Testis (tissue), 2 donors: ENCODE measurements at regions not wholly inside any gene's neighbourhood (a gene's known extent, or its start where the extent isn't known, plus 50 kb on each side); places are given as distances from the start of the nearest gene placed in this dataset.

ENCODE experiments used
- DNase-seq: peaks from one replicate; pipeline ENCODE4 v3.0.0-alpha.2; 2019
- H3K27ac ChIP-seq, 2 donors: fragments of 200-600 bp; sonication (generic); one replicate each; pipeline ENCODE4 v1.5.1; 2019
- H3K27me3 ChIP-seq: fragments of 200-600 bp; sonication (generic); one replicate; pipeline ENCODE4 v1.5.1; 2019
- H3K36me3 ChIP-seq: fragments of 200-600 bp; sonication (generic); one replicate; pipeline ENCODE4 v1.5.1; 2017; ENCODE audit warnings: low read depth; ENCODE audit errors: missing control alignments
- H3K4me1 ChIP-seq: fragments of 200-600 bp; sonication (generic); one replicate; pipeline ENCODE4 v1.5.1; 2019
- H3K4me3 ChIP-seq, 2 donors: fragments of 200-600 bp; sonication (generic); one replicate each; pipeline ENCODE4 v1.5.1; 2017 to 2019
- H3K9me3 ChIP-seq: fragments of 200-600 bp; sonication (generic); one replicate; pipeline ENCODE4 v1.5.1; 2017
- CTCF ChIP-seq, 3 experiments: fragments of 450-650 bp in 2 of 3; fragments of 200-600 bp in 1 of 3; sonication (generic) in 1 of 3; IDR thresholded peaks; one replicate each; pipeline ENCODE4 v1.5.1; 2016 to 2019; ENCODE audit warnings: antibody characterized with exemption in 3 of 3, mild to moderate bottlenecking in 2 of 3, moderate library complexity in 1 of 3
- POLR2A ChIP-seq: fragments of 450-650 bp; IDR thresholded peaks from one replicate; pipeline ENCODE4 v1.6.1; 2017; ENCODE audit warnings: antibody characterized with exemption, mild to moderate bottlenecking, moderate library complexity
- WGBS, 2 donors: methylation state at CpG; one replicate each; pipeline ENCODE4 v1.1.5; 2018; 5-methylcytosine and 5-hydroxymethylcytosine counted together
- intact Hi-C: fragments of 100-400 bp; cut with DNase I; formaldehyde crosslinking; loops from one replicate; pipeline ENCODE4 v1.15.1; 2023; ENCODE audit warnings: low total_unique reads

- no peak for DNase-seq
- intact Hi-C loops = no loop called here
- H3K36me3 ChIP-seq = no peaks in the 10 kb centered on the region
- 82 to 91% methylated on average over 8 of the region's 8 CpGs for WGBS, 2 donors
- no peaks in the 10 kb centered on the region for H3K9me3 ChIP-seq
- no peak overlapping the region for H3K27ac ChIP-seq
- H3K4me3 ChIP-seq = no peak overlapping the region
- peaks cover 5% of the 10 kb centered on the region for H3K4me1 ChIP-seq
- H3K27me3 ChIP-seq = no peaks in the 10 kb centered on the region
- no peak for TF ChIP-seq CTCF (IDR thresholded peaks at IDR 0.05)
- no peak for TF ChIP-seq POLR2A
These were observed 140.3 kb upstream of the SFSWAP start for GRCh38 chr12:131570596-131570995.

- intact Hi-C loops = no loop called here
- Histone ChIP-seq H3K4me3 (no peak overlapping the region), H3K27ac (no peak overlapping the region), H3K4me1 (peaks cover 5% of the 10 kb centered on the region), H3K9me3 (no peaks in the 10 kb centered on the region), H3K27me3 (no peaks in the 10 kb centered on the region), H3K36me3 (no peaks in the 10 kb centered on the region)
- TF ChIP-seq POLR2A = no peak
- no peak for DNase-seq
- whole genome bisulfite sequencing, 2 donors = 42 to 74% methylated on average over 4 to 6 of the region's 6 CpGs
These were observed 139.1 kb upstream of the SFSWAP start for GRCh38 chr12:131571827-131572226.

- no peaks in the 10 kb centered on the region for H3K27me3 ChIP-seq
- WGBS, 2 donors = 87 to 94% methylated on average over 14 to 15 of the region's 15 CpGs
These were observed 138.3 kb upstream of the SFSWAP start for GRCh38 chr12:131572626-131573025.

GRCh38 chr12:131573631-131574394 is 137.1 kb upstream of the SFSWAP start:
- intact Hi-C loops = no loop called here
- Histone ChIP-seq H3K9me3 (no peaks in the 10 kb centered on the region), H3K4me3 (no peak overlapping the region), H3K36me3 (no peaks in the 10 kb centered on the region), H3K4me1 (peaks cover 5% of the 10 kb centered on the region), H3K27me3 (no peaks in the 10 kb centered on the region), H3K27ac (no peak overlapping the region)
- no peak for TF ChIP-seq POLR2A
- TF ChIP-seq CTCF (IDR thresholded peaks at IDR 0.05) = no peak
- peak; percentile 20 for DNase-seq
- WGBS, 2 donors = 77 to 80% methylated on average over 23 to 26 of the region's 26 CpGs

More at GRCh38 chr12:131572626-131573025, 138.3 kb upstream of the SFSWAP start:
- intact Hi-C loops = no loop called here
- H3K36me3 ChIP-seq = no peaks in the 10 kb centered on the region
- H3K27ac ChIP-seq = no peak overlapping the region
- TF ChIP-seq CTCF (IDR thresholded peaks at IDR 0.05) (no peak), POLR2A (no peak)
- H3K9me3 ChIP-seq = no peaks in the 10 kb centered on the region
- DNase-seq = no peak
- H3K4me3 ChIP-seq = no peak overlapping the region
- H3K4me1 ChIP-seq = peaks cover 5% of the 10 kb centered on the region

GRCh38 chr12:131574395-131574771 is 136.5 kb upstream of the SFSWAP start:
- no peak overlapping the region for H3K27ac ChIP-seq
- no peak for DNase-seq
- TF ChIP-seq POLR2A (no peak), CTCF (IDR thresholded peaks at IDR 0.05) (no peak)
- intact Hi-C loops = no loop called here
- H3K4me1 ChIP-seq = peaks cover 5% of the 10 kb centered on the region
- H3K27me3 ChIP-seq = no peaks in the 10 kb centered on the region
- no peaks in the 10 kb centered on the region for H3K36me3 ChIP-seq
- WGBS, 2 donors = 39 to 41% methylated on average over 7 to 10 of the region's 10 CpGs
- H3K4me3 ChIP-seq = no peak overlapping the region
- H3K9me3 ChIP-seq = no peaks in the 10 kb centered on the region
